GM06990 (cell line): ENCODE measurements at regions not wholly inside any gene's neighbourhood (a gene's known extent, or its start where the extent isn't known, plus 50 kb on each side); places are given as distances from the start of the nearest gene placed in this dataset.

Experiments used
- DNase-seq: peaks from one replicate; pipeline ENCODE4 v3.0.0-alpha.2; 2011; ENCODE audit not compliant: insufficient read length; ENCODE audit errors: extremely low read depth
- H3K27me3 ChIP-seq: replicated peaks from 2 replicates; pipeline ENCODE4 v1.6.0; 2011; ENCODE audit warnings: low read length; ENCODE audit not compliant: control insufficient read depth, insufficient read depth
- H3K36me3 ChIP-seq: 2 replicates; pipeline ENCODE4 v1.5.1; 2011; ENCODE audit warnings: low read length; ENCODE audit not compliant: control insufficient read depth, insufficient read depth
- H3K4me3 ChIP-seq: replicated peaks from 2 replicates; pipeline ENCODE4 v1.5.1; 2011; ENCODE audit warnings: low read depth, mild to moderate bottlenecking, control low read depth, low read length
- CTCF ChIP-seq: IDR thresholded peaks from 2 replicates; pipeline ENCODE4 v1.5.1; 2011; ENCODE audit warnings: low read length, control low read depth, mild to moderate bottlenecking, inconsistent platforms; ENCODE audit not compliant: insufficient read depth, poor library complexity, severe bottlenecking

DNA sequence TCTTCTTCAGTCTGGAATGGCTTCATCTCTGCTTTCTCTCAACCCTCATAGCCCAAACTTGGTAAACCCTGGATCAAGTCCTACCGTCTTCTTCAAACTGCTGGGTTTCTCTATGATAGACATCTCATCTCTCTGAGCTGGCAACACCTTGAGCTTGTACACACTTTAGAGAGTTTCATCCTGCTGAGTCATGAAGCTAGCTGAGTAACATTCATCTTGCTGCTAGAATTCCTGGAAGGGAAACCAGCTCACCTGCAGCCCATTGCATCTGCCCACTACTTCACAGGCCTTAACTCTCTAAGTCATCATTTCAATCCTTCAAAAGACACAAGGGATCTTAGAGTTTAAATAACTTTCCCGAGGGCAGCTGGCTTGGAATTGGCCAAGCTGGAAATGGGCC, 175.5 kb upstream of the RORA start:
- no peak for DNase-seq
- no peaks in the 10 kb centered on the region for H3K36me3 ChIP-seq
- no peak for TF ChIP-seq CTCF
- no peaks in the 10 kb centered on the region; the same call in none of the 2 replicates for H3K27me3 ChIP-seq
- H3K4me3 ChIP-seq, result no peak overlapping the region

- H3K36me3 ChIP-seq, result no peaks in the 10 kb centered on the region
- TF ChIP-seq CTCF, result no peak
- DNase-seq, result no peak
- no peak overlapping the region for H3K4me3 ChIP-seq
- H3K27me3 ChIP-seq, result no peaks in the 10 kb centered on the region; the same call in none of the 2 replicates
Measured at GRCh38 chr15:61403884-61404283, 174.8 kb upstream of the RORA start.

GRCh38 chr15:61401903-61402698, 173.0 kb upstream of the RORA start:
- TF ChIP-seq CTCF, result no peak
- no peak for DNase-seq
- Histone ChIP-seq H3K36me3 (no peaks in the 10 kb centered on the region), H3K4me3 (no peak overlapping the region), H3K27me3 (no peaks in the 10 kb centered on the region; the same call in none of the 2 replicates)

DNA sequence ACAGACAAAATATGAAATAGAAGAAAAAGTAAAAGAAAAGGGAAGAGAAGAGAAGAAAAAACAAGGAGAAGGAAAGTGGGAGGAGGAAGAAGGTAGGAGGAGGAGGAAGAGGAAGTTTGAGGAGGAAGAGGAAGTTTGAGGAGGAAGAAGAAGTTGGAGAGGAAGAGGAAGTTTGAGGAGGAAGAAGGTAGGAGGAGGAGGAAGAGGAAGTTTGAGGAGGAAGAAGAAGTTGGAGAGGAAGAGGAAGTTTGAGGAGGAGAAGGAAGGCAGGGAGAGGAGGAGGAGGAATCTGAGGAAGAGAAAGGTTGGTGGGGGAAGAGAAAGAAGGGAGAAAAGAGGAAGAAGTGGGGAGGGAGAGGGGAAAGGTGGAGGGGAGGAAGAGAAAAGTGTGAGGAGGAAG, 169.2 kb upstream of the RORA start:
- no peak for TF ChIP-seq CTCF
- no peak for DNase-seq
- Histone ChIP-seq H3K36me3 (no peaks in the 10 kb centered on the region), H3K27me3 (no peaks in the 10 kb centered on the region; the same call in none of the 2 replicates), H3K4me3 (no peak overlapping the region)

- TF ChIP-seq CTCF, result no peak
- Histone ChIP-seq H3K4me3 (no peak overlapping the region), H3K36me3 (no peaks in the 10 kb centered on the region), H3K27me3 (no peaks in the 10 kb centered on the region)
- no peak for DNase-seq
Measured at GRCh38 chr15:61396235-61396919, 167.3 kb upstream of the RORA start.
